KMS-11 (cell line): ENCODE measurements at regions not wholly inside any gene's neighbourhood (a gene's known extent, or its start where the extent isn't known, plus 50 kb on each side); places are given as distances from the start of the nearest gene placed in this dataset.

ENCODE experiments used
- H2AFZ ChIP-seq: fragments of 200-600 bp; sonication (generic); 2 replicates; pipeline ENCODE4 v1.6.1; 2016; ENCODE audit warnings: antibody characterized with exemption, mixed run types, low read depth
- H3K27ac ChIP-seq: fragments of 200-600 bp; sonication (generic); 2 replicates; pipeline ENCODE4 v1.6.1; 2016; ENCODE audit warnings: mild to moderate bottlenecking, mixed run types
- H3K27me3 ChIP-seq: fragments of 200-600 bp; sonication (generic); 2 replicates; pipeline ENCODE4 v1.6.1; 2017; ENCODE audit warnings: mild to moderate bottlenecking, low read depth, mixed run types, moderate library complexity; ENCODE audit not compliant: insufficient read depth
- H3K36me3 ChIP-seq: fragments of 200-600 bp; sonication (generic); 2 replicates; pipeline ENCODE4 v1.6.1; 2017; ENCODE audit warnings: mild to moderate bottlenecking, mixed run types; ENCODE audit not compliant: insufficient read depth
- H3K4me1 ChIP-seq: fragments of 200-600 bp; sonication (generic); 2 replicates; pipeline ENCODE4 v1.6.1; 2016; ENCODE audit warnings: mild to moderate bottlenecking, low read depth, mixed run types; ENCODE audit not compliant: poor library complexity, severe bottlenecking
- H3K4me2 ChIP-seq: fragments of 200-600 bp; sonication (generic); 2 replicates; pipeline ENCODE4 v1.7.0; 2016; ENCODE audit warnings: mild to moderate bottlenecking, mixed run types
- H3K4me3 ChIP-seq: fragments of 200-600 bp; sonication (generic); IDR thresholded peaks from 2 replicates; pipeline ENCODE4 v1.6.1; 2017; ENCODE audit warnings: low read depth, low read length, mixed read lengths; ENCODE audit not compliant: insufficient read depth
- H3K79me2 ChIP-seq: fragments of 200-600 bp; sonication (generic); 2 replicates; pipeline ENCODE4 v1.6.1; 2016; ENCODE audit warnings: low read depth, mixed run types; ENCODE audit not compliant: insufficient read depth
- H3K9ac ChIP-seq: fragments of 200-600 bp; sonication (generic); 2 replicates; pipeline ENCODE4 v1.6.1; 2016; ENCODE audit warnings: mild to moderate bottlenecking, mixed run types
- H4K20me1 ChIP-seq: fragments of 200-600 bp; sonication (generic); 2 replicates; pipeline ENCODE4 v1.6.1; 2016; ENCODE audit warnings: mild to moderate bottlenecking, mixed run types; ENCODE audit not compliant: insufficient read depth
- CTCF ChIP-seq: fragments of 200-600 bp; sonication (generic); conservative IDR thresholded peaks from 2 replicates; pipeline ENCODE4 v1.6.1; 2017; ENCODE audit warnings: low read depth, mild to moderate bottlenecking, antibody characterized with exemption, low read length, moderate library complexity, mixed read lengths

GRCh38 chr6:84521511-84521910 is 242.9 kb downstream of the TBX18 start:
- TF ChIP-seq CTCF: no peak
- Histone ChIP-seq H3K27ac (no peak overlapping the region), H3K27me3 (no peaks in the 10 kb centered on the region), H3K4me2 (no peak overlapping the region), H2AFZ (no peak overlapping the region), H4K20me1 (no peaks in the 10 kb centered on the region), H3K4me3 (no peak overlapping the region), H3K9ac (no peak overlapping the region), H3K4me1 (no peaks in the 10 kb centered on the region), H3K79me2 (no peaks in the 10 kb centered on the region), H3K36me3 (no peaks in the 10 kb centered on the region)

- Histone ChIP-seq H3K4me1 (no peaks in the 10 kb centered on the region), H4K20me1 (no peaks in the 10 kb centered on the region), H3K4me2 (no peak overlapping the region), H3K79me2 (no peaks in the 10 kb centered on the region), H3K27me3 (no peaks in the 10 kb centered on the region), H3K36me3 (no peaks in the 10 kb centered on the region), H3K27ac (no peak overlapping the region), H2AFZ (no peak overlapping the region), H3K4me3 (no peak overlapping the region), H3K9ac (no peak overlapping the region)
- no peak for TF ChIP-seq CTCF
These were observed 246.5 kb downstream of the TBX18 start for GRCh38 chr6:84517741-84518530.

- no peak for TF ChIP-seq CTCF
- Histone ChIP-seq H3K36me3 (no peaks in the 10 kb centered on the region), H3K4me1 (no peaks in the 10 kb centered on the region), H3K9ac (no peak overlapping the region), H4K20me1 (no peaks in the 10 kb centered on the region), H3K27ac (no peak overlapping the region), H3K27me3 (no peaks in the 10 kb centered on the region), H3K4me3 (no peak overlapping the region), H3K79me2 (no peaks in the 10 kb centered on the region), H2AFZ (no peak overlapping the region), H3K4me2 (no peak overlapping the region)
These were observed 248.2 kb downstream of the TBX18 start for GRCh38 chr6:84516154-84516553.

- H3K36me3 ChIP-seq: no peaks in the 10 kb centered on the region
- no peak for TF ChIP-seq CTCF
- no peak overlapping the region for H3K9ac ChIP-seq
- no peaks in the 10 kb centered on the region for H4K20me1 ChIP-seq
- no peaks in the 10 kb centered on the region for H3K79me2 ChIP-seq
- no peak overlapping the region for H2AFZ ChIP-seq
- no peak overlapping the region for H3K4me2 ChIP-seq
- H3K27ac ChIP-seq: no peak overlapping the region
- H3K4me3 ChIP-seq: no peak overlapping the region
- no peaks in the 10 kb centered on the region for H3K4me1 ChIP-seq
- H3K27me3 ChIP-seq: no peaks in the 10 kb centered on the region
These were observed 249.3 kb downstream of the TBX18 start for GRCh38 chr6:84515067-84515466.
